ENCODE measurements at regions not wholly inside any gene's neighbourhood (a gene's known extent, or its start where the extent isn't known, plus 50 kb on each side); places are given as distances from the start of the nearest gene placed in this dataset.

GRCh38 chr7:123237-123636, 69.1 kb upstream of the FAM20C start:
- no peak for TF ChIP-seq CTCF (IDR thresholded peaks at IDR 0.05; ENCODE audit: control insufficient read depth, insufficient read depth, low read depth, low read length, missing control alignments)
- no peak overlapping the region for H3K4me3 ChIP-seq (ENCODE audit: control insufficient read depth, low read depth, low read length)
- DNase-seq (ENCODE audit: low read depth), result no peak

DNA sequence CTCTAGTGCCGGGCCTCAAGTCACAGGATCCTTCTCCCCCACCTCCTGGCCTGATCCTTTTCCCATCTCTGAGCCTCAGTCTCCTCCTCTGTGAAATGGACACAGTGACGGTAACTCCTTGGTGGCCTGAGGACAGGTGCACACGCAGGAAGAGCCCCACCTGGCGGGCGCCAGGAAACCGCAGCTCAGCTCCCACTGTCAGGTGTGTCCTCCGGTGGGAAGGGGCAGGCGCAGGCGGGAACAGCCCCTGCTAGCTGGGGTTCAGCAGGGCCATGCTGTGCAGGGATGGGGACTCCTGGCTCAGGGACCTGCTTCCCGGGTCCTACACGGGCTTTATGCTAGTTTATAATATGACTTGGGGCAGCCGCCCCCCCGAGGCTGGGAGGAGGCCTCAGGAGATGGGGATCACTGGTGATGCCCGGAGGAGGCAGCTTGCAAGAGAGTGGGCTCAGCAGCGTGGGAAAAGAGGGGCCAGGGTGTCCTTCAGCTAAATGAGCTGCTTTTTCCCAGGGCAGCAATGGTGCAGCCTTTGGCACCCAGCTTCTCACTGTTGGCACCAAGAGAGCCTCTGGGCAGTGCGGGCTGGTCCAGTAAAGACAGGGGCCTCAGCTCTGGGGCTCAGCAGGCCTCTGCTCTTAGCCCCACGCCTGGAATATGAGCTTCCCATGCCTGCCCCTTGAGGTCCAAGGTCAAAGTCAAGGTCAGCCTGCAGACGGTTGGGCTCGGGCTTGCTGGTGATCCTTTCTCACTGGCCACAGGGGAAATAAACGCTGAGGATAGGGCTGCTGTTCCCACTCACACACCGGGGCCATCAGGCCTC, 68.0 kb upstream of the FAM20C start:
- TF ChIP-seq CTCF (IDR thresholded peaks at IDR 0.05; ENCODE audit: control insufficient read depth, insufficient read depth, low read depth, low read length, missing control alignments), result no peak
- no peak for DNase-seq (ENCODE audit: low read depth)
- no peak overlapping the region for H3K4me3 ChIP-seq (ENCODE audit: control insufficient read depth, low read depth, low read length)

DNA sequence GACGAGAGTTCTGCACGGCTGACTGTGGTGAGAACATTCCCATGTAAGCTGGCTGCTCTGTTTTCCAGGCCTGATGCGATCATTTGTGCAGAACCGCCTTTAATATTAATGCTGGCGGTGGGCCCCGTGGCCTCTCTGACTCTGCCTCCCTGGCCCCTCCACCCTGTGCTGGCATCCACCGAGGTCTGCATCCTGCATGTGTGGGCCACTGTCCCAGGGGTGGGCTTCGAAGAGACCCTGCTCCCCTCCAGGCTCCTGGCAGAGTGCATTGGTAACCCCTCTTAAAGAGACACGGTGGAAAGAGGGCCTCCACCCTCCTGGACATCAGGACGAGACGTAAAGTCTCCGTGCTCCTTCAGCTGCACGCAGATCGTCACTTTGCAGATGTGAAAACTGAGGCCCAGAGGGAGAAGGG, 67.3 kb upstream of the FAM20C start:
- H3K4me3 ChIP-seq (ENCODE audit: control insufficient read depth, low read depth, low read length), result no peak overlapping the region
- no peak for TF ChIP-seq CTCF (IDR thresholded peaks at IDR 0.05; ENCODE audit: control insufficient read depth, insufficient read depth, low read depth, low read length, missing control alignments)
- no peak for DNase-seq (ENCODE audit: low read depth)

- no peak for TF ChIP-seq CTCF (IDR thresholded peaks at IDR 0.05; ENCODE audit: control insufficient read depth, insufficient read depth, low read depth, low read length, missing control alignments)
- DNase-seq (ENCODE audit: low read depth), result no peak
- no peak overlapping the region for H3K4me3 ChIP-seq (ENCODE audit: control insufficient read depth, low read depth, low read length)
Observed at GRCh38 chr7:125661-126060, 66.7 kb upstream of the FAM20C start.

DNA sequence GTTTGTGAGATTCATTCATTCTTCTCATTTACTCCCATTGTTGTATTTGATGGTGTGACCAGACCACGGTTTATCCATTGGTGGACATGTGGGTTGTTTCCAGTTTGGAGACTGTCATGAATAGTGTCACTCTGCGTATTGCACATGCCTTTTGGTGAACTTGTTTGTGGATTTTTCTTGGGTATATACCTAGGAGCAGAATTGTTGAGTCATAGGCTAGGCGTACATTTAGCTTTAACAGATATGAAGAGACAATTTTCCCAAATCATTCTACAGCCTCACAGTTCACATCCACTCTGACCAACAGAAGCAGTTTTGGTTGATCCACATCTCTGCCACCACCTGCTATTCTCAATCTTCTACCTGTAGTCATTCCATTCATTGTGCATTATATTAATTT, 66.0 kb upstream of the FAM20C start:
- DNase-seq (ENCODE audit: low read depth), result no peak
- H3K4me3 ChIP-seq (ENCODE audit: control insufficient read depth, low read depth, low read length), result no peak overlapping the region
- no peak for TF ChIP-seq CTCF (IDR thresholded peaks at IDR 0.05; ENCODE audit: control insufficient read depth, insufficient read depth, low read depth, low read length, missing control alignments)

DNA sequence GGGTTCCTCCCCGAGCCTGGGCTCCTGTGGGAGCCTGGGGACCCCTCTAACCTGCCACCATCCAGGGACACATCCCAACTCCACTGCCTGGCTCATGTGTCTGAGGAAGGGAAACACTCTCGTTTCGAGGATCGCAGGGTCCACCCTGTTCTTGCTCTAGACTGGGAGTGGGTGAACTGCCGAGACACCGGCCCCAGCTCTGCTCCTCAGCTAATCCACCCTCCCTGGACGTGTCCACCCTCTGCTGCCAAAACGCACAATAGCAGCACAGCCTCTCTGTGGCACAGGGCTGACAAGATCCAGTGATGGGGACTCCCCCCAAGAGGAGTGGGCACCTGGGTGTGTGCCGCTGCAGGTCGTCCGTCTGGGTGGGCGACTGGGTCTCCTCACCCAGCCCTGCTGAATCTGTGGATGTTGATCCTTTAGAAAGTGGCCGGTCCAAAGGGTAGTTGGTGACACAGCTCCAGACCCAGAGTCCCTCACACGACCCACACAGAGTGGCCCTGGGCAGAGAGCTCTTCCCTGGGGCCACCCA, 65.2 kb upstream of the FAM20C start:
- H3K4me3 ChIP-seq (ENCODE audit: control insufficient read depth, low read depth, low read length), result no peak overlapping the region
- no peak for TF ChIP-seq CTCF (IDR thresholded peaks at IDR 0.05; ENCODE audit: control insufficient read depth, insufficient read depth, low read depth, low read length, missing control alignments)
- DNase-seq (ENCODE audit: low read depth), result no peak

Data from AG09309 (cell line).